ENCODE measurements at regions not wholly inside any gene's neighbourhood (a gene's known extent, or its start where the extent isn't known, plus 50 kb on each side); places are given as distances from the start of the nearest gene placed in this dataset.

DNA sequence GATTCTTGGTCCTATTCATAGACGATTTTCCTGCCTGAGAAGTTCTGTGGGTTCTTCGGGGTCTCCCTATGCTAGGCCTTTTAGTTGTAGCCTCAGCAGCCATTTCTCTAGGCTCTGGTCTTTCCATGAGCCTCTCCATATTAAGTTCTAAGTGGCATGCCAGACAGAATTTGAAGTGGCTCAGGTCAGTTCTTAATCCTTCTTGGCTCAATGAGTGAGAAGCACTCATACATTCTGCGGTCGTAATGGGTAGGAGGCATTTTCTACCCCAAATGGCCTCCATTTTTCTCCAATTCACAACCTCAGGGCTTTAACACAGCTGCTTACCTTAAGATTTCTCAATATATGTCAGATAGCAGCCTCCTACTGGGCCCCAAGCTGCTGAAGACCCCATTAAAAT is 405.3 kb upstream of the GALNT5 start:
- WGBS, 2 donors: 89 to 91% methylated on average over 4 of the region's 4 CpGs
- H3K27ac ChIP-seq: no peak overlapping the region
- no peak overlapping the region for H3K4me3 ChIP-seq
- H3K27me3 ChIP-seq: no peaks in the 10 kb centered on the region
- intact Hi-C loops (cut with DNase I): no loop called here
- H3K9me3 ChIP-seq: peaks cover 0 to 3% (median 0%) of the 10 kb centered on the region in 4 donors
- no peak for DNase-seq
- TF ChIP-seq, protein P1, sequence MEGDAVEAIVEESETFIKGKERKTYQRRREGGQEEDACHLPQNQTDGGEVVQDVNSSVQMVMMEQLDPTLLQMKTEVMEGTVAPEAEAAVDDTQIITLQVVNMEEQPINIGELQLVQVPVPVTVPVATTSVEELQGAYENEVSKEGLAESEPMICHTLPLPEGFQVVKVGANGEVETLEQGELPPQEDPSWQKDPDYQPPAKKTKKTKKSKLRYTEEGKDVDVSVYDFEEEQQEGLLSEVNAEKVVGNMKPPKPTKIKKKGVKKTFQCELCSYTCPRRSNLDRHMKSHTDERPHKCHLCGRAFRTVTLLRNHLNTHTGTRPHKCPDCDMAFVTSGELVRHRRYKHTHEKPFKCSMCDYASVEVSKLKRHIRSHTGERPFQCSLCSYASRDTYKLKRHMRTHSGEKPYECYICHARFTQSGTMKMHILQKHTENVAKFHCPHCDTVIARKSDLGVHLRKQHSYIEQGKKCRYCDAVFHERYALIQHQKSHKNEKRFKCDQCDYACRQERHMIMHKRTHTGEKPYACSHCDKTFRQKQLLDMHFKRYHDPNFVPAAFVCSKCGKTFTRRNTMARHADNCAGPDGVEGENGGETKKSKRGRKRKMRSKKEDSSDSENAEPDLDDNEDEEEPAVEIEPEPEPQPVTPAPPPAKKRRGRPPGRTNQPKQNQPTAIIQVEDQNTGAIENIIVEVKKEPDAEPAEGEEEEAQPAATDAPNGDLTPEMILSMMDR (IDR thresholded peaks at IDR 0.05): no peak
- TF ChIP-seq EP300 (IDR thresholded peaks at IDR 0.05): no peak
- no peak for TF ChIP-seq POLR2A (IDR thresholded peaks at IDR 0.05)
- TF ChIP-seq POLR2AphosphoS5 (IDR thresholded peaks at IDR 0.05): no peak
- H3K4me1 ChIP-seq: no peaks in the 10 kb centered on the region
- H3K36me3 ChIP-seq: no peaks in the 10 kb centered on the region

DNA sequence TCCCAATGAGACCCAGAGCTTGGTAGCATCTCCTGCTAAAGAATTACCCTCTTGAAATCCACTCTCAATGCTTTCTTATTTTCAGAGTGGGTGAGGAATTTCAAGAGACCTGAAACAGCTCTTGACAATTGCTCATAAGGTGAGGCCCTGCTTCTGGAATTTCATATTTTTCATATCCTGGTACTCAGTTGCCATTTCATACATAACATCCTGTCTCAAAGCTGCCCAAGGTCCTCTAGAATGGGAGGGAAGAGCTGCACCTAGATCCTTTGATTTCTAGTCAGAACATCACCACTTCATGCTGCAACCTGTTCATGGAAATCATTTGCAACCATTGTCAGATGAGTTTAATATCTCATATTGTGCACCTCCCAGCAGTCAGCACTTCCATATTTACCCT is 404.8 kb upstream of the GALNT5 start:
- no peaks in the 10 kb centered on the region for H3K4me1 ChIP-seq
- DNase-seq: no peak
- no peaks in the 10 kb centered on the region for H3K36me3 ChIP-seq
- TF ChIP-seq POLR2A (IDR thresholded peaks at IDR 0.05) (no peak), POLR2AphosphoS5 (IDR thresholded peaks at IDR 0.05) (no peak), EP300 (IDR thresholded peaks at IDR 0.05) (no peak)
- TF ChIP-seq, protein P1 (IDR thresholded peaks at IDR 0.05): no peak
- H3K27ac ChIP-seq: no peak overlapping the region
- H3K4me3 ChIP-seq: no peak overlapping the region
- H3K9me3 ChIP-seq: peaks cover 0 to 3% (median 0%) of the 10 kb centered on the region in 4 donors
- intact Hi-C loops (cut with DNase I): no loop called here
- H3K27me3 ChIP-seq: no peaks in the 10 kb centered on the region

DNA sequence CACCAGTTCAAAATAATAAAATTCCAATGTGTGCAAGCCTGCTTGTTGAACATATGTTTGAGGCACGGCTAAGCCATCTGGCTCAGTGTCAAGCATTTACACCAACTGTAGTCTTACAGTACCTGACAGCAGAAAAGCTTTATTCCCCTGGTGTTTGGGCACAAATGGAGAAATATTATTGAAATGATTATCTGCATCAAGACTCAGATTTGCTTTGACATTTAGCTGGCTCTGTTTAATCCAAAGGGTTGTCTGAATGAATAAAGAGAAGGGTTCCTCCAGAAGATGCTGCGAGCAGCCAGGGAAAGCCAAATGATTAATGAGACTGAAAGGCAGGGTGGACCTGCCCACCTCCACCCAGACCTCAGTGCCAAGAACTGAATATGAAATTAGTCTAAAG is 393.2 kb upstream of the GALNT5 start:
- no peak for DNase-seq
- intact Hi-C loops (cut with DNase I): no loop called here
- H3K36me3 ChIP-seq: no peaks in the 10 kb centered on the region
- H3K27ac ChIP-seq: no peak overlapping the region
- WGBS, 2 donors: 52 to 62% methylated on average over 2 of the region's 2 CpGs
- no peak overlapping the region for H3K4me3 ChIP-seq
- TF ChIP-seq, protein P1 (IDR thresholded peaks at IDR 0.05): no peak
- no peak for TF ChIP-seq EP300 (IDR thresholded peaks at IDR 0.05)
- TF ChIP-seq POLR2AphosphoS5 (IDR thresholded peaks at IDR 0.05): no peak
- TF ChIP-seq POLR2A (IDR thresholded peaks at IDR 0.05): no peak
- no peaks in the 10 kb centered on the region for H3K9me3 ChIP-seq
- H3K27me3 ChIP-seq: no peaks in the 10 kb centered on the region
- no peaks in the 10 kb centered on the region for H3K4me1 ChIP-seq

DNA sequence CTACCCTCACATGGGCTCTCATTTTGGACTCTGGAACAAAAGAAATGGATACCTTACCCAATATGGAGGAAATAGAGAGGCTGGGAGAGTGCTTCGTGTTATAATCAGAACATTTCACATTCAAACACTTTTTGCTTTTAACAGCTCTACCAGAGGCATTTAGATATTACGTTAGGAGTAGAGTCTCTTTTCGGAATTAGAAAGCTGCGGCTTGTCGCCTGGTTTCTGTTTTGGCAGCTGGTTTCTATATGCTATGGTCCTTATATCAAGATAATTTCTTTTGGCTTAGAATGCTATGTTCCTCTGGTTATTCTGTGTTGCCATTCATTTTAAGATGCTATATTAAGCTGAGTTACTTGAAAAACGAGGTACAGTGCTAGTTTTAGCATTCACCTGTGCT is 392.8 kb upstream of the GALNT5 start:
- TF ChIP-seq EP300 (IDR thresholded peaks at IDR 0.05) (no peak), POLR2A (IDR thresholded peaks at IDR 0.05) (no peak), POLR2AphosphoS5 (IDR thresholded peaks at IDR 0.05) (no peak)
- TF ChIP-seq, protein P1 (IDR thresholded peaks at IDR 0.05): no peak
- Histone ChIP-seq H3K27me3 (no peaks in the 10 kb centered on the region), H3K4me3 (no peak overlapping the region), H3K27ac (no peak overlapping the region), H3K36me3 (no peaks in the 10 kb centered on the region), H3K4me1 (no peaks in the 10 kb centered on the region), H3K9me3 (no peaks in the 10 kb centered on the region)
- 86 to 88% methylated on average over 6 of the region's 6 CpGs for WGBS, 2 donors
- DNase-seq: no peak
- intact Hi-C loops (cut with DNase I): no loop called here

DNA sequence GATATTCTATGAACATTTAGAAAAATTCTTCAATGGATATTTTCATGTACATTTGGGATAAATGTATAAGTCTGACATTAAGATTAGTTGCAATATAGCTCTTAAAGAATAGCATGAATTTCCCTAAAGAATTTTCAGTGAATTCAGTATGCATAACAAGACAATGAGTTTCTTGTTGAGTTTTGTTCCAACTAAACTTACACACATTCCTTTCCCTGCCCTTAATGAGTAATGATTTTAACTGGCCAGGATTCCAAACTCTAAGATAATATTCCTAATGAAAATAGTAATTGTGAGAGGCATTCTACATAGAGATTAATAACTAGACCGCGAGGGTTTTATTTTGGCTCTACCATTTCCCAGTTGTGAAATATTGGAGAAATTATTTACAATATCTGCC is 390.3 kb upstream of the GALNT5 start:
- no peak for DNase-seq
- TF ChIP-seq, protein P1 (IDR thresholded peaks at IDR 0.05): no peak
- TF ChIP-seq EP300 (IDR thresholded peaks at IDR 0.05): no peak
- TF ChIP-seq POLR2A (IDR thresholded peaks at IDR 0.05): no peak
- TF ChIP-seq POLR2AphosphoS5 (IDR thresholded peaks at IDR 0.05): no peak
- Histone ChIP-seq H3K27me3 (no peaks in the 10 kb centered on the region), H3K9me3 (no peaks in the 10 kb centered on the region), H3K27ac (no peak overlapping the region), H3K4me1 (no peaks in the 10 kb centered on the region), H3K4me3 (no peak overlapping the region), H3K36me3 (no peaks in the 10 kb centered on the region)
- 96 to 97% methylated on average over 2 of the region's 2 CpGs for WGBS, 2 donors
- intact Hi-C loops (cut with DNase I): no loop called here

All from sigmoid colon (tissue), 6 donors.